SIG-M5 treated with dmso at 0.1 percent for 504 hours (cell line): ENCODE measurements at regions not wholly inside any gene's neighbourhood (a gene's known extent, or its start where the extent isn't known, plus 50 kb on each side); places are given as distances from the start of the nearest gene placed in this dataset.
"Not testable (repeated sequence)": the region's sequence is repeated elsewhere in the genome, so short reads cannot be mapped to it uniquely, and the experiment has no call there.

Source experiments
- DNase-seq: peaks from one replicate; lab custom pipeline; 2025; ENCODE audit not compliant: unreplicated experiment; lab: John Stamatoyannopoulos, UW

- no peak for DNase-seq
These were observed 643.4 kb downstream of the ACTR3B start for GRCh38 chr7:153402721-153403541.

- DNase-seq: no peak
These were observed 644.6 kb downstream of the ACTR3B start for GRCh38 chr7:153404124-153404523.

GRCh38 chr7:153404781-153405279, 645.3 kb downstream of the ACTR3B start:
- no peak for DNase-seq

GRCh38 chr7:153405704-153406485, 646.3 kb upstream of the DPP6 start:
- no peak for DNase-seq

- no peak for DNase-seq
These were observed 645.7 kb upstream of the DPP6 start for GRCh38 chr7:153406486-153406872.

- no peak for DNase-seq
These were observed 644.7 kb upstream of the DPP6 start for GRCh38 chr7:153407291-153408046.

GRCh38 chr7:153408360-153409335, 643.5 kb upstream of the DPP6 start:
- no peak for DNase-seq

- DNase-seq: not testable (repeated sequence)
These were observed 642.4 kb upstream of the DPP6 start for GRCh38 chr7:153409567-153410342.

- not testable (repeated sequence) for DNase-seq
These were observed 641.1 kb upstream of the DPP6 start for GRCh38 chr7:153410997-153411642.

GRCh38 chr7:153412114-153412823, 639.9 kb upstream of the DPP6 start:
- not testable (repeated sequence) for DNase-seq

- DNase-seq: not testable (repeated sequence)
These were observed 639.4 kb upstream of the DPP6 start for GRCh38 chr7:153412824-153413198.

GRCh38 chr7:153413199-153413539, 639.0 kb upstream of the DPP6 start:
- DNase-seq: no peak

GRCh38 chr7:153413540-153414287, 638.5 kb upstream of the DPP6 start:
- no peak for DNase-seq

- DNase-seq: no peak
These were observed 637.9 kb upstream of the DPP6 start for GRCh38 chr7:153414288-153414629.

GRCh38 chr7:153415632-153416031, 636.6 kb upstream of the DPP6 start:
- no peak for DNase-seq

- DNase-seq: no peak
These were observed 629.6 kb upstream of the DPP6 start for GRCh38 chr7:153422291-153423209.

GRCh38 chr7:153423210-153423590, 629.0 kb upstream of the DPP6 start:
- DNase-seq: no peak
